Fibroblast of lung (primary cell): ENCODE measurements at regions not wholly inside any gene's neighbourhood (a gene's known extent, or its start where the extent isn't known, plus 50 kb on each side); places are given as distances from the start of the nearest gene placed in this dataset.

Experiments
- EZH2 ChIP-seq: IDR thresholded peaks from 2 replicates; pipeline ENCODE4 v1.5.1; 2012; ENCODE audit warnings: low read length, control low read depth, mild to moderate bottlenecking; ENCODE audit errors: missing control alignments
- TF ChIP-seq, protein P1 (sequence below), 2 donors: IDR thresholded peaks in 1 of 2; conservative IDR thresholded peaks in 1 of 2; 1 replicate in 1 of 2; 2 replicates in 1 of 2; pipeline ENCODE4 v1.5.1; 2011 to 2012; ENCODE audit warnings: low read length in 2 of 2, control low read depth in 1 of 2, inconsistent platforms in 1 of 2, low read depth in 1 of 2, mild to moderate bottlenecking in 1 of 2

GRCh38 chr2:3902131-3902530 lies 198.8 kb downstream of the DCDC2C start:
- TF ChIP-seq, protein P1, sequence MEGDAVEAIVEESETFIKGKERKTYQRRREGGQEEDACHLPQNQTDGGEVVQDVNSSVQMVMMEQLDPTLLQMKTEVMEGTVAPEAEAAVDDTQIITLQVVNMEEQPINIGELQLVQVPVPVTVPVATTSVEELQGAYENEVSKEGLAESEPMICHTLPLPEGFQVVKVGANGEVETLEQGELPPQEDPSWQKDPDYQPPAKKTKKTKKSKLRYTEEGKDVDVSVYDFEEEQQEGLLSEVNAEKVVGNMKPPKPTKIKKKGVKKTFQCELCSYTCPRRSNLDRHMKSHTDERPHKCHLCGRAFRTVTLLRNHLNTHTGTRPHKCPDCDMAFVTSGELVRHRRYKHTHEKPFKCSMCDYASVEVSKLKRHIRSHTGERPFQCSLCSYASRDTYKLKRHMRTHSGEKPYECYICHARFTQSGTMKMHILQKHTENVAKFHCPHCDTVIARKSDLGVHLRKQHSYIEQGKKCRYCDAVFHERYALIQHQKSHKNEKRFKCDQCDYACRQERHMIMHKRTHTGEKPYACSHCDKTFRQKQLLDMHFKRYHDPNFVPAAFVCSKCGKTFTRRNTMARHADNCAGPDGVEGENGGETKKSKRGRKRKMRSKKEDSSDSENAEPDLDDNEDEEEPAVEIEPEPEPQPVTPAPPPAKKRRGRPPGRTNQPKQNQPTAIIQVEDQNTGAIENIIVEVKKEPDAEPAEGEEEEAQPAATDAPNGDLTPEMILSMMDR (conservative IDR thresholded peaks at IDR 0.05 in 1 of 2, IDR thresholded peaks at IDR 0.05 in 1 of 2; ENCODE audit: low read depth in 1 of 2, low read length in 2 of 2), result no peak
- no peak for TF ChIP-seq EZH2
